ENCODE measurements at regions not wholly inside any gene's neighbourhood (a gene's known extent, or its start where the extent isn't known, plus 50 kb on each side); places are given as distances from the start of the nearest gene placed in this dataset.
A peak's percentile ranks its signal among the peaks of the same experiment; 100 is the strongest.

DNA sequence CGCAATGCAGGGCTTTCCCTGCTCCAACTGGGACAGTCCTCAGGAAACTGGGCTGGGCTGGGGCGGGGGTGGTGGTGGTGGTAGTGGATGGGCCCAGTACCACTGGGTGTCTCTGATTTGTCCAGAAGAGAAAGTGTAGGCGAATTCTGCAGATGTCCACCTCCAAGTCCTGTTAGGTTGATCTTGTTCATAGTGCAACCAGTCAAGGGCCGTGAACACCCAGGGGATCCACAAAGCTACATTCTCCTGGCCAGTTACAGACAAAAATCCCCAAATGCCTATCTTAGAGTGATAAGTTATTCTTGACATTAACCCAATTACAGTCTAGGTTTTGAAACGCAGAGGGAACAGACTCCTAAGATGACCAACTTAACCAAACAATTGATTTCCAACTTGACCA is 97.5 kb upstream of the SHB start:
- no peak overlapping the region for H3K4me3 ChIP-seq (ENCODE audit: low read length)
- TF ChIP-seq, protein P1, sequence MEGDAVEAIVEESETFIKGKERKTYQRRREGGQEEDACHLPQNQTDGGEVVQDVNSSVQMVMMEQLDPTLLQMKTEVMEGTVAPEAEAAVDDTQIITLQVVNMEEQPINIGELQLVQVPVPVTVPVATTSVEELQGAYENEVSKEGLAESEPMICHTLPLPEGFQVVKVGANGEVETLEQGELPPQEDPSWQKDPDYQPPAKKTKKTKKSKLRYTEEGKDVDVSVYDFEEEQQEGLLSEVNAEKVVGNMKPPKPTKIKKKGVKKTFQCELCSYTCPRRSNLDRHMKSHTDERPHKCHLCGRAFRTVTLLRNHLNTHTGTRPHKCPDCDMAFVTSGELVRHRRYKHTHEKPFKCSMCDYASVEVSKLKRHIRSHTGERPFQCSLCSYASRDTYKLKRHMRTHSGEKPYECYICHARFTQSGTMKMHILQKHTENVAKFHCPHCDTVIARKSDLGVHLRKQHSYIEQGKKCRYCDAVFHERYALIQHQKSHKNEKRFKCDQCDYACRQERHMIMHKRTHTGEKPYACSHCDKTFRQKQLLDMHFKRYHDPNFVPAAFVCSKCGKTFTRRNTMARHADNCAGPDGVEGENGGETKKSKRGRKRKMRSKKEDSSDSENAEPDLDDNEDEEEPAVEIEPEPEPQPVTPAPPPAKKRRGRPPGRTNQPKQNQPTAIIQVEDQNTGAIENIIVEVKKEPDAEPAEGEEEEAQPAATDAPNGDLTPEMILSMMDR (conservative IDR thresholded peaks at IDR 0.05; ENCODE audit: low read depth, low read length): no peak
- DNase-seq (ENCODE audit: low read depth): no peak

DNA sequence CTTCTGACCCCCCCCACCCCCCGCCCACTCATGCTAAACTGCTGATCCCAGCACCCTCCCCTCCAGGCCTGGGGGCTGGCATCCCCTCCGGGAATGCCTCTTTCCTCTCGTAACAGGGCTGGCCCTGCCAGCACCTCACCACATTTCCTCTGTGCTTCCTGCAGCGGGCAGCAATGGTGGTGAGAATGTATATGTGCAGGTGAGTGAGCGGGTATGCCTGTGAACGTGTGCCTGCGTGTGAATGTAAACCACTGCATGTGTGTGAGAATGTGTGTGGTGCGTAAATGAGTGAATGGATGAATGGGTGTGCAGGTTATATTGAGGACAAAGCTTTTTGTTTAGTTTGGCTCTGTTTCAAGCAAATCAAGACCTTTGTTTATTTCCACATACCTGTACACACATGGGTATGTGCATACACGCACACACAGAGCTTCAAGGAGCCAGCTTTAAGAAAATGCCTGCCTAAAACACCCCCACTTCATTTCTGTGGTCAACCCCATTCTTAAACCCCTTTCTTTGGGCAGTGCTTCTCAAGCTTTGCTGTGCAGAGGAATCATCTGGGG is 95.7 kb upstream of the SHB start:
- TF ChIP-seq, protein P1 (conservative IDR thresholded peaks at IDR 0.05; ENCODE audit: low read depth, low read length): no peak
- no peak overlapping the region for H3K4me3 ChIP-seq (ENCODE audit: low read length)
- DNase-seq (ENCODE audit: low read depth): no peak

DNA sequence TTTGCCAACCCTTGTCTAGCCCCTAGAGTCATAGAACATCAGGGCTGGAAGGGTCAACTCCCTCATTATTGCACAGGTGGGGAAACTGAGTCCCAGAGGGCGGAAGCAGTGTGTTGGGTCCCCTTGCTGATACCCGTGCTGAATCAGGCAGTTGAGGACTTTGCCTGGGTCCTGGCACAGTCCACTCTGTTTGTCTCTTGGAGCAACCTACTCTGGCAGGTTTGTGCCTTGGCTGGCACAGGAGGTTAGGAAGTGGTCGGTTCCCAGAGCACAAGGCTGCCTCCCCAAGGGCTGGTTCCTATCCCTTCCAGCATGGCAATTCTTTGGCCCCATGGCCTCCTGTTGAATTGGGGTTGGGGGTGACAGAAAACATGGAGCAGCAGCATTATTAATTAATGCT is 94.5 kb upstream of the SHB start:
- DNase-seq (ENCODE audit: low read depth): no peak
- TF ChIP-seq, protein P1 (conservative IDR thresholded peaks at IDR 0.05; ENCODE audit: low read depth, low read length): no peak
- H3K4me3 ChIP-seq (ENCODE audit: low read length): no peak overlapping the region

DNA sequence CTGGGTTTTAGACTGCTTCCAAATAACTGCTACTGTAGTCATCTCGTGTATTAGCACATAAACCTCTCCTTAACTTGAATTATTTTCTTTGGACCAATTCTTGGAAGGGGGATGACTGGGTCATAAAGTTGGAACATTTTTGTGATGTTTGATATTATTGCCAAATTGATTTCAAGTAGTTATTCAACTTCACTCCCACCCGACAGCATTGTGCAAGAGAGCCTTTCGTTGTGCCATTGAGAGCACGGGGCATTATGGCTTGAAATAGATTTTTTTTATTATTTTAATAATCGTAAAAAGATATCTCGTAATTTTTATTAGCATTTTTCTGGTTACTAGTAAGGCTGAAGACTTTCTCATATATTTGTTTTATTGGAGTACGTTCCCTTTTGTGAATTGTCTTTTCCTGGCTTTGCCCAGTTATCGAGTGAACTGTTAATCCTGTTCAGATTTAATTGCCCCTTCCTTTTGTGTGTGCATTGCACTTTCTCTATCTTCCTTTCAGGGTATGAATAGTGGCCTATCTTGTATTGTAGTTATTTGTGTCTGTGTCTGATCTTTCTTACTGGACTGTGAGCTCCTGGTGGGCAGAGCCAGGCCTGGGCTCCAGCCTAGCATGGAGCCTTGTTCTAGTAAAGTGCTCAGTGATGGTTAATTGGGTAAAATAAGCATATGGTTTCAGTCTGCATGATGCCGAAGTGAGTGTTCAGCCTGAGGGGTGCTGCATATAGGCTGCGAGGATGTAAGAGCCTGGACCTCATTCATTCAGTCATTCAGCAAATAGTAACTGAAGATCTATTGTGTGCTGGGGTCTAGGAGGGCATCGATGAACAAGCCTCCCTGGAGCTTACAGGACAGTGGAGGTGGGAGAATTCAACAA is 93.5 kb upstream of the SHB start:
- no peak for DNase-seq (ENCODE audit: low read depth)
- TF ChIP-seq, protein P1 (conservative IDR thresholded peaks at IDR 0.05; ENCODE audit: low read depth, low read length): no peak
- H3K4me3 ChIP-seq (ENCODE audit: low read length): no peak overlapping the region

DNA sequence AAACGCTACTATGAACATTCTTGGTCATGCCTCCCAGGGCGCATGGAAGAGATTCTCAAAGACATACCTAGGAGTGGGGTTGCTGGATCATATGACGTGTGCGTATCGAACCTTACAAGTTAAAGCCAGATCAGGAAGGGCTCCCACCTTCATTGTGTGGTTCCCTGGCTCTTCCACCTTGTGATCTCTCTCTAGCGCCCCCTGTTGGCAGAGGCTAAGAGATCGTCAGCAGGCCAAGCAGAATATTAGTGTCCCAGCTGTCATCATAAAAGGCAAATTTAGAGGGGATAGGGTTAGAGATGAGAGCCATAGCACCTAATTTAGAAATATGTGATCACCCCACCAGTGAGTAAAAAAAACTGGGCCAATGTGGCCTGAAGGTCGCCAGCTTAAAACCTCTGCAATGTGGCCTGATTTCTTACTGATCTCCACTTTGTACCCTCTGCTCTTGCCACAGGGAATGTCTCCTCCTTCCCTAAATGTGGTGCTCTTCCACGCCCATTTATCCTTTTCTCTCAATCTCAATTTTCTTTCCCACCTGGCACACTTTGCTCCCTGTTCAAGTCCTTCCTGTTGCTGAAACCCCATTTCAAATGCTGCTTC is 91.7 kb upstream of the SHB start:
- DNase-seq (ENCODE audit: low read depth): no peak
- H3K4me3 ChIP-seq (ENCODE audit: low read length): no peak overlapping the region
- TF ChIP-seq, protein P1 (conservative IDR thresholded peaks at IDR 0.05; ENCODE audit: low read depth, low read length): peak; percentile 93

DNA sequence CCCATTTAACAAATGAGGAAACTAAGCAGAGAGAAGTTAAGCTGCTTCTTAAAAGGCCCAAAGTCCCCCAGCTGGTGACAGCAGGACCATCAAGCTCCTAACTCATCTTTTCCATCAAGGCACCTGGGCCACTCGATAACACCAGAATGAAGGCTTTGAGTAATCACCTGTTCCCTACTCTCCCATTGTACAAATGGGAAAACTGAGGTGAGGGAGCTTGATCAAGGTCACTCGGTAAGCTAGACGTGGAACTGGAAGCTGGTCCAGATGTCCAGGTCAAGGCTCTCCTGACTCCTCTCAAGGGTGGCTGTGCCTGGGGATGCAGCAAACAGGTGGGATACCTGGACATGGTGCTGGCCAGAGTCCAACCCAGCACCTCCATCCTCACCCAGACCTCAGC is 90.6 kb upstream of the SHB start:
- no peak for DNase-seq (ENCODE audit: low read depth)
- no peak overlapping the region for H3K4me3 ChIP-seq (ENCODE audit: low read length)
- TF ChIP-seq, protein P1 (conservative IDR thresholded peaks at IDR 0.05; ENCODE audit: low read depth, low read length): no peak
